MCF 10A (cell line): ENCODE measurements at regions not wholly inside any gene's neighbourhood (a gene's known extent, or its start where the extent isn't known, plus 50 kb on each side); places are given as distances from the start of the nearest gene placed in this dataset.

ENCODE experiments used
- BruUV-seq: library from RNA; stranded (reverse); fragments of 400-500 nt; replicated peaks from 2 replicates; lab custom pipeline; 2021; lab: Mats Ljungman, UMichigan
- CTCF ChIA-PET: fragments of 300-600 bp; sonication (Branson Sonifier 250); formaldehyde crosslinking; extraction: SDS; loops from one replicate; lab custom pipeline; 2021; ENCODE audit warnings: antibody characterized with exemption, inconsistent platforms; lab: Yijun Ruan, JAX
- POLR2A ChIA-PET: fragments of 300-600, 350-650 bp; sonication (Branson Sonifier 250); formaldehyde crosslinking; extraction: SDS; loops from one replicate; lab custom pipeline; 2020; ENCODE audit warnings: antibody characterized with exemption, inconsistent platforms; lab: Yijun Ruan, JAX
- DNase-seq: peaks from one replicate; pipeline ENCODE4 v3.0.0-alpha.2; 2018; ENCODE audit not compliant: unreplicated experiment
- H3K27ac Mint-ChIP-seq: one replicate; pipeline ENCODE4 v1.8.0; 2022; ENCODE audit warnings: mild to moderate bottlenecking, low read depth, mixed read lengths; ENCODE audit not compliant: unreplicated experiment
- H3K27me3 Mint-ChIP-seq: one replicate; pipeline ENCODE4 v1.8.0; 2022; ENCODE audit warnings: mixed read lengths; ENCODE audit not compliant: insufficient read depth, unreplicated experiment
- H3K36me3 Mint-ChIP-seq: one replicate; pipeline ENCODE4 v1.8.0; 2022; ENCODE audit warnings: mild to moderate bottlenecking, moderate library complexity, mixed read lengths; ENCODE audit not compliant: insufficient read depth, unreplicated experiment
- H3K4me1 Mint-ChIP-seq: one replicate; pipeline ENCODE4 v1.8.0; 2022; ENCODE audit warnings: mixed read lengths; ENCODE audit not compliant: insufficient read depth, unreplicated experiment
- H3K4me3 Mint-ChIP-seq: one replicate; pipeline ENCODE4 v1.8.0; 2022; ENCODE audit warnings: mild to moderate bottlenecking, moderate library complexity, mixed read lengths; ENCODE audit not compliant: unreplicated experiment
- H3K9me3 Mint-ChIP-seq: one replicate; pipeline ENCODE4 v1.8.0; 2022; ENCODE audit warnings: mixed read lengths; ENCODE audit not compliant: unreplicated experiment
- CTCF ChIP-seq: fragments of 200-600 bp; IDR thresholded peaks from one replicate; pipeline ENCODE4 v1.8.0; 2022; ENCODE audit warnings: antibody characterized with exemption, mild to moderate bottlenecking; ENCODE audit not compliant: unreplicated experiment
- intact Hi-C: fragments of 100-400 bp; cut with micrococcal nuclease; formaldehyde crosslinking; loops from 2 replicates; pipeline ENCODE4 v1.14.1; 2022

- CTCF ChIA-PET = interaction anchor here (0.5 to 1.8 kb wide), 5 partner anchors 78 to 308 kb away, joined by 3 to 6 read pairs (median 3); no protein-coding TSS in a partner anchor
- BruUV-seq = no TSS peak
- no peak for DNase-seq
- H3K27me3 Mint-ChIP-seq = no peaks in the 10 kb centered on the region
- POLR2A ChIA-PET = interaction anchor here (0.7 to 1.3 kb wide), 4 partner anchors 18 to 363 kb away, joined by 3 to 7 read pairs (median 4); no protein-coding TSS in a partner anchor
- intact Hi-C loops = no loop called here
- TF ChIP-seq CTCF = no peak
- no peaks in the 10 kb centered on the region for H3K9me3 Mint-ChIP-seq
- H3K4me3 Mint-ChIP-seq = no peak overlapping the region
- H3K4me1 Mint-ChIP-seq = peaks cover 27% of the 10 kb centered on the region
- H3K27ac Mint-ChIP-seq = no peak overlapping the region
- H3K36me3 Mint-ChIP-seq = no peaks in the 10 kb centered on the region
Measured at GRCh38 chr1:172895050-172895460, 155.7 kb downstream of the TNFSF18 start.

- POLR2A ChIA-PET = interaction anchor here (0.6 to 1.3 kb wide), 4 partner anchors 19 to 1143 kb away, joined by 3 to 7 read pairs (median 4); no protein-coding TSS in a partner anchor
- H3K27ac Mint-ChIP-seq = no peak overlapping the region
- CTCF ChIA-PET = interaction anchor here (0.6 to 1.4 kb wide), 6 partner anchors 10 to 576 kb away, joined by 3 to 4 read pairs (median 4); no protein-coding TSS in a partner anchor
- peaks cover 4% of the 10 kb centered on the region for H3K9me3 Mint-ChIP-seq
- DNase-seq = no peak
- no peaks in the 10 kb centered on the region for H3K27me3 Mint-ChIP-seq
- TF ChIP-seq CTCF = no peak
- no TSS peak for BruUV-seq
- intact Hi-C loops = no loop called here
- no peak overlapping the region for H3K4me3 Mint-ChIP-seq
- H3K36me3 Mint-ChIP-seq = no peaks in the 10 kb centered on the region
- peaks cover 27% of the 10 kb centered on the region for H3K4me1 Mint-ChIP-seq
Measured at GRCh38 chr1:172895761-172896160, 155.0 kb downstream of the TNFSF18 start.

- H3K27ac Mint-ChIP-seq = no peak overlapping the region
- no peak for DNase-seq
- CTCF ChIA-PET = interaction anchor here (1.9 kb wide), 1 partner anchor 12 kb away, joined by 5 read pairs; no protein-coding TSS in a partner anchor
- H3K36me3 Mint-ChIP-seq = no peaks in the 10 kb centered on the region
- POLR2A ChIA-PET = interaction anchor here (0.7 to 1.0 kb wide), 2 partner anchors 11 to 1373 kb away, joined by 3 read pairs; no protein-coding TSS in a partner anchor
- peaks cover 11% of the 10 kb centered on the region for H3K9me3 Mint-ChIP-seq
- intact Hi-C loops = no loop called here
- H3K4me1 Mint-ChIP-seq = peaks cover 25% of the 10 kb centered on the region
- no peak overlapping the region for H3K4me3 Mint-ChIP-seq
- H3K27me3 Mint-ChIP-seq = no peaks in the 10 kb centered on the region
- no TSS peak for BruUV-seq
- no peak for TF ChIP-seq CTCF
Measured at GRCh38 chr1:172897738-172898137, 153.0 kb downstream of the TNFSF18 start.

GRCh38 chr1:172898866-172899265, 151.9 kb downstream of the TNFSF18 start:
- no TSS peak for BruUV-seq
- H3K36me3 Mint-ChIP-seq = no peaks in the 10 kb centered on the region
- H3K27ac Mint-ChIP-seq = no peak overlapping the region
- no peak for DNase-seq
- H3K4me1 Mint-ChIP-seq = peaks cover 15% of the 10 kb centered on the region
- ChIA-PET POLR2A (interaction anchor here (0.7 kb wide), 1 partner anchor 151 kb away, joined by 3 read pairs; no protein-coding TSS in a partner anchor), CTCF (interaction anchor here (0.6 to 1.9 kb wide), 2 partner anchors 10 to 454 kb away, joined by 4 to 5 read pairs; no protein-coding TSS in a partner anchor)
- peaks cover 11% of the 10 kb centered on the region for H3K9me3 Mint-ChIP-seq
- H3K4me3 Mint-ChIP-seq = no peak overlapping the region
- TF ChIP-seq CTCF = no peak
- no peaks in the 10 kb centered on the region for H3K27me3 Mint-ChIP-seq
- intact Hi-C loops = no loop called here
